ENCODE measurements at regions not wholly inside any gene's neighbourhood (a gene's known extent, or its start where the extent isn't known, plus 50 kb on each side); places are given as distances from the start of the nearest gene placed in this dataset.

- no peak for DNase-seq (ENCODE audit: low read depth, low spot score)
- Histone ChIP-seq H3K4me1 (ENCODE audit: insufficient read depth, insufficient read length) (no peaks in the 10 kb centered on the region), H3K36me3 (ENCODE audit: insufficient read depth, insufficient read length, low read length) (no peaks in the 10 kb centered on the region), H3K9ac (ENCODE audit: insufficient read length, low read depth) (no peak overlapping the region), H3K27me3 (ENCODE audit: insufficient read depth, insufficient read length) (no peaks in the 10 kb centered on the region), H3K4me3 (ENCODE audit: insufficient read length, low read depth) (no peak overlapping the region), H3K9me3 (ENCODE audit: insufficient read depth, low read length) (0 out of 2 replicates have a peak, but pooled peaks cover 4% of the 10 kb centered on the region)
- no peak for TF ChIP-seq ZNF274 (IDR thresholded peaks at IDR 0.05; ENCODE audit: low read depth, low read length)
These were observed 123.4 kb upstream of the FRMD4B start for GRCh38 chr3:69509288-69509687.

- Histone ChIP-seq H3K4me1 (ENCODE audit: insufficient read depth, insufficient read length) (no peaks in the 10 kb centered on the region), H3K9me3 (ENCODE audit: insufficient read depth, low read length) (no peaks in the 10 kb centered on the region), H3K4me3 (ENCODE audit: insufficient read length, low read depth) (no peak overlapping the region), H3K27me3 (ENCODE audit: insufficient read depth, insufficient read length) (no peaks in the 10 kb centered on the region), H3K36me3 (ENCODE audit: insufficient read depth, insufficient read length, low read length) (no peaks in the 10 kb centered on the region), H3K9ac (ENCODE audit: insufficient read length, low read depth) (no peak overlapping the region)
- no peak for TF ChIP-seq SUZ12 (IDR thresholded peaks at IDR 0.05; ENCODE audit: extremely low read depth, insufficient read depth, insufficient read length)
- no peak for TF ChIP-seq YY1 (IDR thresholded peaks at IDR 0.05; ENCODE audit: insufficient read depth, insufficient read length)
- no peak for TF ChIP-seq ZNF274 (IDR thresholded peaks at IDR 0.05; ENCODE audit: low read depth, low read length)
- DNase-seq (ENCODE audit: low read depth, low spot score), result no peak
These were observed 120.0 kb upstream of the FRMD4B start for GRCh38 chr3:69505770-69506407.

- no peak for DNase-seq (ENCODE audit: low read depth, low spot score)
- H3K9ac ChIP-seq (ENCODE audit: insufficient read length, low read depth), result no peak overlapping the region
- H3K4me1 ChIP-seq (ENCODE audit: insufficient read depth, insufficient read length), result no peaks in the 10 kb centered on the region
- no peaks in the 10 kb centered on the region for H3K27me3 ChIP-seq (ENCODE audit: insufficient read depth, insufficient read length)
- TF ChIP-seq YY1 (IDR thresholded peaks at IDR 0.05; ENCODE audit: insufficient read depth, insufficient read length) (no peak), SUZ12 (IDR thresholded peaks at IDR 0.05; ENCODE audit: extremely low read depth, insufficient read depth, insufficient read length) (no peak), ZNF274 (IDR thresholded peaks at IDR 0.05; ENCODE audit: low read depth, low read length) (no peak)
- H3K36me3 ChIP-seq (ENCODE audit: insufficient read depth, insufficient read length, low read length), result no peaks in the 10 kb centered on the region
- H3K9me3 ChIP-seq (ENCODE audit: insufficient read depth, low read length), result no peaks in the 10 kb centered on the region
- H3K4me3 ChIP-seq (ENCODE audit: insufficient read length, low read depth), result no peak overlapping the region
These were observed 118.3 kb upstream of the FRMD4B start for GRCh38 chr3:69504232-69504631.

GRCh38 chr3:69500604-69501003, 114.7 kb upstream of the FRMD4B start:
- no peaks in the 10 kb centered on the region for H3K27me3 ChIP-seq (ENCODE audit: insufficient read depth, insufficient read length)
- DNase-seq (ENCODE audit: low read depth, low spot score), result no peak
- no peak overlapping the region for H3K9ac ChIP-seq (ENCODE audit: insufficient read length, low read depth)
- no peak overlapping the region for H3K4me3 ChIP-seq (ENCODE audit: insufficient read length, low read depth)
- TF ChIP-seq YY1 (IDR thresholded peaks at IDR 0.05; ENCODE audit: insufficient read depth, insufficient read length) (no peak), ZNF274 (IDR thresholded peaks at IDR 0.05; ENCODE audit: low read depth, low read length) (no peak), SUZ12 (IDR thresholded peaks at IDR 0.05; ENCODE audit: extremely low read depth, insufficient read depth, insufficient read length) (no peak)
- H3K9me3 ChIP-seq (ENCODE audit: insufficient read depth, low read length), result no peaks in the 10 kb centered on the region
- no peaks in the 10 kb centered on the region for H3K4me1 ChIP-seq (ENCODE audit: insufficient read depth, insufficient read length)
- no peaks in the 10 kb centered on the region for H3K36me3 ChIP-seq (ENCODE audit: insufficient read depth, insufficient read length, low read length)

- Histone ChIP-seq H3K36me3 (ENCODE audit: insufficient read depth, insufficient read length, low read length) (no peaks in the 10 kb centered on the region), H3K4me1 (ENCODE audit: insufficient read depth, insufficient read length) (no peaks in the 10 kb centered on the region), H3K9me3 (ENCODE audit: insufficient read depth, low read length) (no peaks in the 10 kb centered on the region), H3K9ac (ENCODE audit: insufficient read length, low read depth) (no peak overlapping the region), H3K27me3 (ENCODE audit: insufficient read depth, insufficient read length) (no peaks in the 10 kb centered on the region), H3K4me3 (ENCODE audit: insufficient read length, low read depth) (no peak overlapping the region)
- no peak for DNase-seq (ENCODE audit: low read depth, low spot score)
- TF ChIP-seq ZNF274 (IDR thresholded peaks at IDR 0.05; ENCODE audit: low read depth, low read length) (no peak), YY1 (IDR thresholded peaks at IDR 0.05; ENCODE audit: insufficient read depth, insufficient read length) (no peak), SUZ12 (IDR thresholded peaks at IDR 0.05; ENCODE audit: extremely low read depth, insufficient read depth, insufficient read length) (no peak)
These were observed 114.1 kb upstream of the FRMD4B start for GRCh38 chr3:69499899-69500421.

GRCh38 chr3:69499422-69499821, 113.5 kb upstream of the FRMD4B start:
- H3K9ac ChIP-seq (ENCODE audit: insufficient read length, low read depth), result no peak overlapping the region
- H3K4me3 ChIP-seq (ENCODE audit: insufficient read length, low read depth), result no peak overlapping the region
- no peaks in the 10 kb centered on the region for H3K27me3 ChIP-seq (ENCODE audit: insufficient read depth, insufficient read length)
- no peak for DNase-seq (ENCODE audit: low read depth, low spot score)
- no peaks in the 10 kb centered on the region for H3K36me3 ChIP-seq (ENCODE audit: insufficient read depth, insufficient read length, low read length)
- TF ChIP-seq ZNF274 (IDR thresholded peaks at IDR 0.05; ENCODE audit: low read depth, low read length), result no peak
- TF ChIP-seq SUZ12 (IDR thresholded peaks at IDR 0.05; ENCODE audit: extremely low read depth, insufficient read depth, insufficient read length), result no peak
- no peak for TF ChIP-seq YY1 (IDR thresholded peaks at IDR 0.05; ENCODE audit: insufficient read depth, insufficient read length)
- no peaks in the 10 kb centered on the region for H3K9me3 ChIP-seq (ENCODE audit: insufficient read depth, low read length)
- H3K4me1 ChIP-seq (ENCODE audit: insufficient read depth, insufficient read length), result no peaks in the 10 kb centered on the region

GRCh38 chr3:69496856-69497255, 111.0 kb upstream of the FRMD4B start:
- no peak for DNase-seq (ENCODE audit: low read depth, low spot score)
- TF ChIP-seq ZNF274 (IDR thresholded peaks at IDR 0.05; ENCODE audit: low read depth, low read length) (no peak), SUZ12 (IDR thresholded peaks at IDR 0.05; ENCODE audit: extremely low read depth, insufficient read depth, insufficient read length) (no peak), YY1 (IDR thresholded peaks at IDR 0.05; ENCODE audit: insufficient read depth, insufficient read length) (no peak)
- H3K9ac ChIP-seq (ENCODE audit: insufficient read length, low read depth), result no peak overlapping the region
- no peak overlapping the region for H3K4me3 ChIP-seq (ENCODE audit: insufficient read length, low read depth)
- H3K9me3 ChIP-seq (ENCODE audit: insufficient read depth, low read length), result no peaks in the 10 kb centered on the region
- no peaks in the 10 kb centered on the region for H3K4me1 ChIP-seq (ENCODE audit: insufficient read depth, insufficient read length)
- H3K36me3 ChIP-seq (ENCODE audit: insufficient read depth, insufficient read length, low read length), result no peaks in the 10 kb centered on the region
- H3K27me3 ChIP-seq (ENCODE audit: insufficient read depth, insufficient read length), result no peaks in the 10 kb centered on the region
